Smooth muscle cell (in vitro differentiated cells): ENCODE measurements at regions not wholly inside any gene's neighbourhood (a gene's known extent, or its start where the extent isn't known, plus 50 kb on each side); places are given as distances from the start of the nearest gene placed in this dataset.

ENCODE experiments used
- DNase-seq: peaks from one replicate; lab custom pipeline; 2025; ENCODE audit not compliant: unreplicated experiment; lab: John Stamatoyannopoulos, UW
- H2AFZ ChIP-seq: fragments of 200-600 bp; sonication (generic); 2 replicates; pipeline ENCODE4 v1.6.0; 2016; ENCODE audit warnings: antibody characterized with exemption, low read depth, mild to moderate bottlenecking
- H3F3A ChIP-seq: fragments of 200-600 bp; sonication (generic); 2 replicates; pipeline ENCODE4 v1.6.0; 2017; ENCODE audit warnings: antibody characterized with exemption, low read depth
- H3K27ac ChIP-seq: fragments of 200-600 bp; sonication (generic); 2 replicates; pipeline ENCODE4 v1.5.1; 2016; ENCODE audit warnings: low read depth, mild to moderate bottlenecking
- H3K27me3 ChIP-seq: fragments of 200-600 bp; sonication (generic); 2 replicates; pipeline ENCODE4 v1.6.1; 2016; ENCODE audit warnings: low read depth, mild to moderate bottlenecking
- H3K36me3 ChIP-seq: fragments of 200-600 bp; sonication (generic); 2 replicates; pipeline ENCODE4 v1.5.1; 2016; ENCODE audit warnings: low read depth
- H3K4me1 ChIP-seq: fragments of 200-600 bp; sonication (generic); 2 replicates; pipeline ENCODE4 v1.5.1; 2016; ENCODE audit warnings: low read depth
- H3K4me2 ChIP-seq: fragments of 200-600 bp; sonication (generic); 2 replicates; pipeline ENCODE4 v1.6.0; 2016; ENCODE audit warnings: mild to moderate bottlenecking
- H3K4me3 ChIP-seq: fragments of 200-600 bp; sonication (generic); 2 replicates; pipeline ENCODE4 v1.5.1; 2016; ENCODE audit warnings: mild to moderate bottlenecking
- H3K79me2 ChIP-seq: fragments of 200-600 bp; sonication (generic); 2 replicates; pipeline ENCODE4 v1.6.0; 2016; ENCODE audit warnings: low read depth, mild to moderate bottlenecking
- H3K9ac ChIP-seq: fragments of 200-600 bp; sonication (generic); 2 replicates; pipeline ENCODE4 v1.6.0; 2016; ENCODE audit warnings: low read depth
- H3K9me3 ChIP-seq: fragments of 200-600 bp; sonication (generic); replicated peaks from 2 replicates; pipeline ENCODE4 v1.5.1; 2016; ENCODE audit warnings: low read depth
- H4K20me1 ChIP-seq: fragments of 200-600 bp; sonication (generic); 2 replicates; pipeline ENCODE4 v1.6.0; 2016; ENCODE audit warnings: low read depth
- CTCF ChIP-seq: fragments of 200-600 bp; sonication (generic); IDR thresholded peaks from 2 replicates; pipeline ENCODE4 v1.5.1; 2017; ENCODE audit warnings: borderline replicate concordance, mild to moderate bottlenecking, antibody characterized with exemption; ENCODE audit not compliant: insufficient read depth, poor library complexity, severe bottlenecking
- WGBS: methylation state at CpG from one replicate; pipeline ENCODE4 v1.1.7; 2016; ENCODE audit warnings: low lambda C conversion rate; 5-methylcytosine and 5-hydroxymethylcytosine counted together

- Histone ChIP-seq H3K79me2 (no peaks in the 10 kb centered on the region), H3K27me3 (no peaks in the 10 kb centered on the region), H3K4me1 (no peaks in the 10 kb centered on the region), H3K4me2 (no peak overlapping the region), H2AFZ (no peak overlapping the region), H4K20me1 (no peaks in the 10 kb centered on the region), H3K4me3 (no peak overlapping the region), H3K9ac (no peak overlapping the region), H3K36me3 (no peaks in the 10 kb centered on the region), H3K27ac (no peak overlapping the region), H3F3A (no peaks in the 10 kb centered on the region), H3K9me3 (no peaks in the 10 kb centered on the region)
- no peak for DNase-seq
- WGBS = 42% methylated on average over 1 of the region's 1 CpG
- no peak for TF ChIP-seq CTCF
Measured at GRCh38 chr9:29575219-29575618, 2001.9 kb upstream of the C9orf72 start.

GRCh38 chr9:29588361-29588760 lies 2015.1 kb upstream of the C9orf72 start:
- no peak overlapping the region for H3K4me3 ChIP-seq
- 91% methylated on average over 2 of the region's 2 CpGs for WGBS

DNA sequence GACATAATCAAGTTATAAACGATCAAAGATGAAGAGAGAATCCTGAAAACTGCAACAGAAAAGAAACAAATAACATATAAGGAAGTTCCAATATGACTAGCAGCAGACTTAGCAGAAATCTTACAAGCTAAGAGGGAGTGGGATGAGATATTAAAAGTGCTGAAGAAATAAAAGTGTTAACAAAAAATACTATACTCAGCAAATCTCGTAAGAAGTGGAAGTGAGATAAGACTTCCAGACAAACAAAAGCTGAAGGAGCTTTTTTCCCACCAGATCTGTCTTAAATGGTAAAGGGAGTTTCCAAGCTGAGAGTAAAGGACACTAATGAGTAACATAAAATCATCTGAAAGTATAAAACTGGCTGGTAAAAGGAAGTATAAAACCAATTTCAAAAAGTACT lies 2036.0 kb upstream of the C9orf72 start:
- no peaks in the 10 kb centered on the region for H3F3A ChIP-seq
- no peak overlapping the region for H3K4me2 ChIP-seq
- DNase-seq = no peak
- no peaks in the 10 kb centered on the region for H3K36me3 ChIP-seq
- H3K4me1 ChIP-seq = no peaks in the 10 kb centered on the region
- H3K9ac ChIP-seq = no peak overlapping the region
- no peaks in the 10 kb centered on the region for H3K27me3 ChIP-seq
- H3K27ac ChIP-seq = no peak overlapping the region
- no peaks in the 10 kb centered on the region for H3K79me2 ChIP-seq
- H4K20me1 ChIP-seq = no peaks in the 10 kb centered on the region
- no peak for TF ChIP-seq CTCF
- WGBS = 66% methylated on average over 2 of the region's 2 CpGs
- H3K9me3 ChIP-seq = no peaks in the 10 kb centered on the region
- H3K4me3 ChIP-seq = no peak overlapping the region
- no peak overlapping the region for H2AFZ ChIP-seq

More at GRCh38 chr9:29588361-29588760, 2015.1 kb upstream of the C9orf72 start:
- Histone ChIP-seq H3K27ac (no peak overlapping the region), H3K36me3 (no peaks in the 10 kb centered on the region), H2AFZ (no peak overlapping the region), H3K9me3 (no peaks in the 10 kb centered on the region), H3F3A (no peaks in the 10 kb centered on the region), H3K9ac (no peak overlapping the region), H4K20me1 (no peaks in the 10 kb centered on the region), H3K4me2 (no peak overlapping the region), H3K4me1 (no peaks in the 10 kb centered on the region), H3K27me3 (no peaks in the 10 kb centered on the region), H3K79me2 (no peaks in the 10 kb centered on the region)
- no peak for TF ChIP-seq CTCF
- DNase-seq = no peak

GRCh38 chr9:29613773-29614172 lies 2040.5 kb upstream of the C9orf72 start:
- Histone ChIP-seq H3K4me3 (no peak overlapping the region), H3K27ac (no peak overlapping the region), H4K20me1 (no peaks in the 10 kb centered on the region), H3K9me3 (no peaks in the 10 kb centered on the region), H3K9ac (no peak overlapping the region), H3K36me3 (no peaks in the 10 kb centered on the region), H3F3A (no peaks in the 10 kb centered on the region), H3K27me3 (no peaks in the 10 kb centered on the region), H2AFZ (no peak overlapping the region), H3K4me1 (peaks cover 7% of the 10 kb centered on the region), H3K79me2 (no peaks in the 10 kb centered on the region), H3K4me2 (no peak overlapping the region)
- 68% methylated on average over 1 of the region's 1 CpG for WGBS
- no peak for TF ChIP-seq CTCF
- DNase-seq = no peak
